ENCODE measurements at regions not wholly inside any gene's neighbourhood (a gene's known extent, or its start where the extent isn't known, plus 50 kb on each side); places are given as distances from the start of the nearest gene placed in this dataset.

DNA sequence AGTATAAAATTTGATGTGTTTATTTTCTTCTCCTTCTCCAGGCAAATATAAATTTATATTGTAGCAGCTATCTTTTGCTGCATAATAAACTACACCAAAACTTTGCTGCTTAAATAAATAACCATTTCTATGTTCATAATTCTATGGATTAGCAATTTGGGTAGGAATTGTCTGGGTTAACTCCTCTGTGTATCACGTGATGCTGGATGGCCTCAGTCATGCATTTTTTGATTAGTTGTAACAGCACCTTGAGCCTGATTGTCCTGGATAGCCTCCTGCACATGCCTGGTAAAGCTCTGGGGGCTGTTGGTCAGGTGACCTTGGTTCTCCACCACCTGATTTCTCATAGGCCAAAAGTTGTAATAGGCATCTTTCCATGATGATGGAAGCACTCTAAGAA lies 572.9 kb downstream of the ETV1 start:
- TF ChIP-seq, protein P1, sequence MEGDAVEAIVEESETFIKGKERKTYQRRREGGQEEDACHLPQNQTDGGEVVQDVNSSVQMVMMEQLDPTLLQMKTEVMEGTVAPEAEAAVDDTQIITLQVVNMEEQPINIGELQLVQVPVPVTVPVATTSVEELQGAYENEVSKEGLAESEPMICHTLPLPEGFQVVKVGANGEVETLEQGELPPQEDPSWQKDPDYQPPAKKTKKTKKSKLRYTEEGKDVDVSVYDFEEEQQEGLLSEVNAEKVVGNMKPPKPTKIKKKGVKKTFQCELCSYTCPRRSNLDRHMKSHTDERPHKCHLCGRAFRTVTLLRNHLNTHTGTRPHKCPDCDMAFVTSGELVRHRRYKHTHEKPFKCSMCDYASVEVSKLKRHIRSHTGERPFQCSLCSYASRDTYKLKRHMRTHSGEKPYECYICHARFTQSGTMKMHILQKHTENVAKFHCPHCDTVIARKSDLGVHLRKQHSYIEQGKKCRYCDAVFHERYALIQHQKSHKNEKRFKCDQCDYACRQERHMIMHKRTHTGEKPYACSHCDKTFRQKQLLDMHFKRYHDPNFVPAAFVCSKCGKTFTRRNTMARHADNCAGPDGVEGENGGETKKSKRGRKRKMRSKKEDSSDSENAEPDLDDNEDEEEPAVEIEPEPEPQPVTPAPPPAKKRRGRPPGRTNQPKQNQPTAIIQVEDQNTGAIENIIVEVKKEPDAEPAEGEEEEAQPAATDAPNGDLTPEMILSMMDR (IDR thresholded peaks at IDR 0.05; ENCODE audit: low read depth, low read length, poor library complexity, severe bottlenecking) = no peak
- no peak for TF ChIP-seq EZH2phosphoT487 (IDR thresholded peaks at IDR 0.05; ENCODE audit: borderline replicate concordance, low read length)

Measured in DOHH2 (cell line).